Osteocyte (in vitro differentiated cells): ENCODE measurements at regions not wholly inside any gene's neighbourhood (a gene's known extent, or its start where the extent isn't known, plus 50 kb on each side); places are given as distances from the start of the nearest gene placed in this dataset.

ENCODE experiments used
- DNase-seq: peaks from one replicate; pipeline ENCODE4 v3.0.0; 2021; ENCODE audit warnings: mixed read lengths; ENCODE audit not compliant: unreplicated experiment; ENCODE audit errors: extremely low spot score
- H3K27ac Mint-ChIP-seq: one replicate; pipeline ENCODE4 v1.8.0; 2021; ENCODE audit warnings: mild to moderate bottlenecking, mixed read lengths; ENCODE audit not compliant: unreplicated experiment
- H3K27me3 Mint-ChIP-seq: one replicate; pipeline ENCODE4 v1.8.0; 2021; ENCODE audit warnings: mixed read lengths; ENCODE audit not compliant: unreplicated experiment
- H3K36me3 Mint-ChIP-seq: one replicate; pipeline ENCODE4 v1.8.0; 2021; ENCODE audit warnings: mixed read lengths; ENCODE audit not compliant: unreplicated experiment
- H3K4me1 Mint-ChIP-seq: one replicate; pipeline ENCODE4 v1.8.0; 2021; ENCODE audit warnings: mixed read lengths; ENCODE audit not compliant: unreplicated experiment
- H3K4me3 Mint-ChIP-seq: one replicate; pipeline ENCODE4 v1.8.0; 2021; ENCODE audit warnings: mild to moderate bottlenecking, moderate library complexity, mixed read lengths; ENCODE audit not compliant: unreplicated experiment
- H3K9me3 Mint-ChIP-seq: one replicate; pipeline ENCODE4 v1.8.0; 2021; ENCODE audit warnings: mixed read lengths; ENCODE audit not compliant: unreplicated experiment
- TF ChIP-seq, protein P1 (sequence below): fragments of 200-600 bp; sonication (generic); IDR thresholded peaks from 2 replicates; pipeline ENCODE4 v1.5.0; 2021; ENCODE audit warnings: antibody characterized with exemption, mild to moderate bottlenecking, moderate library complexity

- Mint-ChIP-seq H3K27me3 (no peaks in the 10 kb centered on the region), H3K9me3 (no peaks in the 10 kb centered on the region), H3K36me3 (no peaks in the 10 kb centered on the region), H3K4me1 (peaks cover 16% of the 10 kb centered on the region), H3K4me3 (no peak overlapping the region), H3K27ac (no peak overlapping the region)
- TF ChIP-seq, protein P1, sequence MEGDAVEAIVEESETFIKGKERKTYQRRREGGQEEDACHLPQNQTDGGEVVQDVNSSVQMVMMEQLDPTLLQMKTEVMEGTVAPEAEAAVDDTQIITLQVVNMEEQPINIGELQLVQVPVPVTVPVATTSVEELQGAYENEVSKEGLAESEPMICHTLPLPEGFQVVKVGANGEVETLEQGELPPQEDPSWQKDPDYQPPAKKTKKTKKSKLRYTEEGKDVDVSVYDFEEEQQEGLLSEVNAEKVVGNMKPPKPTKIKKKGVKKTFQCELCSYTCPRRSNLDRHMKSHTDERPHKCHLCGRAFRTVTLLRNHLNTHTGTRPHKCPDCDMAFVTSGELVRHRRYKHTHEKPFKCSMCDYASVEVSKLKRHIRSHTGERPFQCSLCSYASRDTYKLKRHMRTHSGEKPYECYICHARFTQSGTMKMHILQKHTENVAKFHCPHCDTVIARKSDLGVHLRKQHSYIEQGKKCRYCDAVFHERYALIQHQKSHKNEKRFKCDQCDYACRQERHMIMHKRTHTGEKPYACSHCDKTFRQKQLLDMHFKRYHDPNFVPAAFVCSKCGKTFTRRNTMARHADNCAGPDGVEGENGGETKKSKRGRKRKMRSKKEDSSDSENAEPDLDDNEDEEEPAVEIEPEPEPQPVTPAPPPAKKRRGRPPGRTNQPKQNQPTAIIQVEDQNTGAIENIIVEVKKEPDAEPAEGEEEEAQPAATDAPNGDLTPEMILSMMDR = no peak
- DNase-seq = no peak
Observed at GRCh38 chr1:10900251-10900651, 103.8 kb upstream of the CASZ1 start.

- no peak overlapping the region for H3K27ac Mint-ChIP-seq
- H3K9me3 Mint-ChIP-seq = no peaks in the 10 kb centered on the region
- no peak overlapping the region for H3K4me3 Mint-ChIP-seq
- no peaks in the 10 kb centered on the region for H3K27me3 Mint-ChIP-seq
- H3K4me1 Mint-ChIP-seq = peaks cover 16% of the 10 kb centered on the region
- H3K36me3 Mint-ChIP-seq = no peaks in the 10 kb centered on the region
- TF ChIP-seq, protein P1 = no peak
- no peak for DNase-seq
Observed at GRCh38 chr1:10900691-10901090, 104.2 kb upstream of the CASZ1 start.

GRCh38 chr1:10901091-10901890, 104.8 kb upstream of the CASZ1 start:
- Mint-ChIP-seq H3K9me3 (no peaks in the 10 kb centered on the region), H3K4me3 (no peak overlapping the region), H3K4me1 (peaks cover 16% of the 10 kb centered on the region), H3K36me3 (no peaks in the 10 kb centered on the region), H3K27ac (no peak overlapping the region), H3K27me3 (no peaks in the 10 kb centered on the region)
- TF ChIP-seq, protein P1 = no peak
- no peak for DNase-seq

DNA sequence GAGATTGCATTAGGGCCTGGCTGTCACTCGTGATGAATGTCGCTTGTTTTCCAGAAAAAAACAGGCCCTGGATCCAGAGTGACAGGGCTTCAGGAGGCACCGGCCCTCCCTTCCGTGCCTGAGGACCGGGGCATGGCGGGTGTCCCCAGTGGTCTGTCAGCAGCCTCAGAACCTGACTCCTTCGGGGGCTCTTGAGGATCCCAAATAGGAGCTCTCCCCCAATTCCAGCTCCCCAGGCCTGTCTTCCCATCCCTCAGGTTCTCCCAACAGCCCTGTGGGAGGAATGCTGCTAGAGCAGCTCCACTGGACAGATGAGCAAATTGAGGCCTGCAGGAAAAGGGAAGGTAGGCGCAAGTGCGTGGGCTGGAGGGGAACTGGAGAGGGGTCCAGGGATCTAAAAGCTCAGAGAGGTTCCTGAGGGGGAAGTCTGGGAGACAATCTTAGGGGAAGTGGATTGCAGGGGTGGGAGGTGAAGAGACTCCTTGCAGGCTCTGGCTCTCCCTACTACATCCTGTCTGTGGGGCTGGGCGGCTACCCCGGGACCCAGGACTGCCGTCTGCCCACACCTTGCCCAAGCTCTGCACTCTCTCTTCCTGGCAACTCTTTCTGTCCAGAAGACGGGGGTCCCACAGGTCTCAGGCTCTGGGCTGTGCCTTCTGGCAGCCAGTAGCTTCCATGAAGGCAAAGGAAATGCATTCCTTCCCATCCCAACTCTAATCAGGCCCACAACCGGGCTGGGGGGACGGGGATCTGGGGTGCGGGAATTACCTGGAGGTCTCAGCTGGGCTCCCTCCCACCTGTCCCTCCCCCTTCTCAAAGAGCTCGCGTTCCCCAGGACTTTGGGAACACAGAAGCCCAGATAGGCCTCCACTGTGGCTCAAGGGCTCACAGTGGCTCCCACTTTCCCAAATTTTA, 105.7 kb upstream of the CASZ1 start:
- no peak for DNase-seq
- TF ChIP-seq, protein P1 = no peak
- no peaks in the 10 kb centered on the region for H3K36me3 Mint-ChIP-seq
- H3K27ac Mint-ChIP-seq = no peak overlapping the region
- H3K9me3 Mint-ChIP-seq = no peaks in the 10 kb centered on the region
- no peak overlapping the region for H3K4me3 Mint-ChIP-seq
- peaks cover 16% of the 10 kb centered on the region for H3K4me1 Mint-ChIP-seq
- H3K27me3 Mint-ChIP-seq = peaks cover 8% of the 10 kb centered on the region

DNA sequence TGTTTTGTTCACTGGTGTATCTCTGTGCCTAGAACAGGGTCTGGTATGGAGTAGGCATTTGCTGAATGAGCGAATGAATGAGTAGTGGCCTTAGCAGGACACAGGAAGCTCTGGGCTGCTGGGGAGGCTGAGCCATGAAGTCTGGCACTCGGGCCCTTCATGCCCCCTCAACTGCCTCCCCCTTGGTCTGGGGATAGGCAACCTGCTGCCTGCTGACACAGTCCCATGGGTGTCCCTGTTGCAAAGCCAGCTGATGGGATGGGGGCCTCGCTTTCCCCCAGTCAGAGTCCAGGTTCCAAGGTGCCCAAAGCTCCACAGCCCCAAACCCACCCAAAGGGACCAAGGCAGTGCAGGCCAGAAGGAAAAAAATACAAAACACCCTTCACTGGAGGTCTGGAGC, 107.0 kb upstream of the CASZ1 start:
- Mint-ChIP-seq H3K9me3 (no peaks in the 10 kb centered on the region), H3K4me3 (no peak overlapping the region), H3K4me1 (peaks cover 9% of the 10 kb centered on the region), H3K27ac (no peak overlapping the region), H3K27me3 (peaks cover 18% of the 10 kb centered on the region), H3K36me3 (no peaks in the 10 kb centered on the region)
- no peak for DNase-seq
- TF ChIP-seq, protein P1 = no peak
